Astrocyte of the spinal cord (primary cell): ENCODE measurements at regions not wholly inside any gene's neighbourhood (a gene's known extent, or its start where the extent isn't known, plus 50 kb on each side); places are given as distances from the start of the nearest gene placed in this dataset.

Experiments used
- DNase-seq: peaks from one replicate; pipeline ENCODE4 v3.0.0; 2011; ENCODE audit warnings: low read depth, low spot score
- H3K4me3 ChIP-seq: 2 replicates; pipeline ENCODE4 v1.5.1; 2011; ENCODE audit warnings: low read depth, mild to moderate bottlenecking, low read length, moderate library complexity
- CTCF ChIP-seq: IDR thresholded peaks from 2 replicates; pipeline ENCODE4 v1.5.1; 2012; ENCODE audit warnings: low read depth, mild to moderate bottlenecking, low read length, inconsistent platforms
- in situ Hi-C: cut with HindIII; loops from 2 replicates; pipeline ENCODE4 v1.10.0; 2017; ENCODE audit warnings: low sequenced_read_pairs

GRCh38 chr4:18815081-18815778, 793.7 kb upstream of the LCORL start:
- in situ Hi-C loops: no loop called here

GRCh38 chr4:18813771-18814170, 792.2 kb upstream of the LCORL start:
- no peak overlapping the region for H3K4me3 ChIP-seq
- TF ChIP-seq CTCF: no peak
- no peak for DNase-seq
- in situ Hi-C loops: no loop called here

More at GRCh38 chr4:18815081-18815778, 793.7 kb upstream of the LCORL start:
- TF ChIP-seq CTCF: no peak
- no peak for DNase-seq
- H3K4me3 ChIP-seq: no peak overlapping the region

GRCh38 chr4:18813055-18813454, 791.5 kb upstream of the LCORL start:
- in situ Hi-C loops: no loop called here
- TF ChIP-seq CTCF: no peak

GRCh38 chr4:18803781-18804180, 782.2 kb upstream of the LCORL start:
- no peak for DNase-seq
- no peak overlapping the region for H3K4me3 ChIP-seq
- in situ Hi-C loops: no loop called here
- no peak for TF ChIP-seq CTCF

More at GRCh38 chr4:18813055-18813454, 791.5 kb upstream of the LCORL start:
- DNase-seq: no peak
- H3K4me3 ChIP-seq: no peak overlapping the region

GRCh38 chr4:18798123-18798522, 776.6 kb upstream of the LCORL start:
- H3K4me3 ChIP-seq: no peak overlapping the region
- in situ Hi-C loops: no loop called here
- TF ChIP-seq CTCF: no peak
- DNase-seq: no peak

- no peak for TF ChIP-seq CTCF
- no peak for DNase-seq
- in situ Hi-C loops: no loop called here
- H3K4me3 ChIP-seq: no peak overlapping the region
Measured at GRCh38 chr4:18795794-18796193, 774.2 kb upstream of the LCORL start.
